HepG2 (cell line): ENCODE measurements at regions not wholly inside any gene's neighbourhood (a gene's known extent, or its start where the extent isn't known, plus 50 kb on each side); places are given as distances from the start of the nearest gene placed in this dataset.

Experiments
- ATAC-seq: fragments of 200-7000 bp; cut with Tn5 transposase; 3 replicates; pipeline ENCODE4 v1.9.1; 2020; ENCODE audit warnings: mild to moderate bottlenecking, moderate library complexity
- BruUV-seq: library from RNA; stranded (reverse); fragments of 400-500 nt; replicated peaks from 2 replicates; lab custom pipeline; 2021; lab: Mats Ljungman, UMichigan
- CTCF ChIA-PET: fragments of 300-600 bp; formaldehyde crosslinking; extraction: SDS; loops from one replicate; lab custom pipeline; 2021; ENCODE audit warnings: low total read pairs, inconsistent platforms, low intra/inter-chr PET ratio; lab: Yijun Ruan, JAX
- POLR2A ChIA-PET: fragments of 350-600 bp; sonication (Branson Sonifier 250); formaldehyde crosslinking; loops from one replicate; lab custom pipeline; 2020; ENCODE audit warnings: antibody characterized with exemption, inconsistent platforms; lab: Yijun Ruan, JAX
- DNase-seq: peaks from one replicate; pipeline ENCODE4 v3.0.0-alpha.2; 2015; ENCODE audit warnings: low spot score
- FAIRE-seq: peaks from 3 replicates; lab custom pipeline; 2011; peaks lifted over from hg19 to GRCh38; lab: Jason Lieb, UNC
- H2AFZ ChIP-seq: one replicate; pipeline ENCODE4 v1.6.1; 2011; ENCODE audit warnings: low read length, inconsistent platforms
- H3K27ac ChIP-seq: fragments of 300-600 bp; 3 replicates; pipeline ENCODE4 v1.8.0; 2011; ENCODE audit warnings: mixed run types, mild to moderate bottlenecking, mixed read lengths, low read length, inconsistent platforms; ENCODE audit not compliant: insufficient read depth; ENCODE audit errors: extremely low read length
- H3K27me3 ChIP-seq, 2 experiments: fragments of 200-600 bp in 1 of 2; 2 replicates in 1 of 2; 3 replicates in 1 of 2; pipeline versions ENCODE4 v1.6.0 to v1.8.0; 2011; ENCODE audit warnings: low read length in 2 of 2, mild to moderate bottlenecking in 2 of 2, moderate library complexity in 2 of 2, inconsistent platforms in 1 of 2; ENCODE audit not compliant: insufficient read depth in 2 of 2, control insufficient read depth in 1 of 2
- H3K36me3 ChIP-seq, 2 experiments: fragments of 200-600 bp in 1 of 2; replicated peaks in 1 of 2; 2 replicates in 1 of 2; 3 replicates in 1 of 2; pipeline versions ENCODE4 v1.5.1 to v1.8.0; 2011; ENCODE audit warnings: low read length in 2 of 2, inconsistent platforms in 1 of 2; ENCODE audit not compliant: insufficient read depth in 2 of 2, control insufficient read depth in 1 of 2
- H3K4me1 ChIP-seq: 2 replicates; pipeline ENCODE4 v1.5.1; 2012; ENCODE audit warnings: low read length, inconsistent platforms; ENCODE audit not compliant: insufficient read depth
- H3K4me2 ChIP-seq: 2 replicates; pipeline ENCODE4 v1.6.0; 2011; ENCODE audit warnings: low read depth, low read length, inconsistent platforms
- H3K4me3 ChIP-seq, 3 experiments: fragments of 200-600 bp in 1 of 3; sonication (generic), shearing (Covaris generic) in 1 of 3; replicated peaks in 1 of 3; 2 replicates each; pipeline ENCODE4 v1.5.1; 2011 to 2016; ENCODE audit warnings: low read length in 3 of 3, inconsistent platforms in 2 of 3, low read depth in 2 of 3, mild to moderate bottlenecking in 2 of 3, control low read depth in 1 of 3, mixed read lengths in 1 of 3; ENCODE audit not compliant: insufficient read depth in 1 of 3
- H3K79me2 ChIP-seq: one replicate; pipeline ENCODE4 v1.6.1; 2011; ENCODE audit warnings: low read length, inconsistent platforms; ENCODE audit not compliant: insufficient read depth
- H3K9ac ChIP-seq: 2 replicates; pipeline ENCODE4 v1.6.0; 2011; ENCODE audit warnings: mild to moderate bottlenecking, low read depth, low read length, inconsistent platforms; ENCODE audit not compliant: insufficient read depth
- H3K9me3 ChIP-seq: 2 replicates; pipeline ENCODE4 v1.5.1; 2012; ENCODE audit warnings: mild to moderate bottlenecking, low read length
- H4K20me1 ChIP-seq: 2 replicates; pipeline ENCODE4 v1.6.0; 2011; ENCODE audit warnings: inconsistent platforms, mild to moderate bottlenecking, low read length, moderate library complexity; ENCODE audit not compliant: insufficient read depth
- CCAR2 ChIP-seq: fragments of 200-400 bp; formaldehyde crosslinking; optimal IDR thresholded peaks from 2 replicates; pipeline ENCODE3; 2018; ENCODE audit warnings: low read depth, mild to moderate bottlenecking, low read length, moderate library complexity
- HOXA9 ChIP-seq: sonication (generic); formaldehyde crosslinking; IDR thresholded peaks from 2 replicates; pipeline ENCODE4 v1.8.1; 2022; ENCODE audit warnings: missing genetic modification reagents, mild to moderate bottlenecking, moderate library complexity, borderline replicate concordance
- KMT2A ChIP-seq: sonication (generic); formaldehyde crosslinking; IDR thresholded peaks from 2 replicates; pipeline ENCODE4 v1.4.0; 2020; ENCODE audit warnings: missing genetic modification reagents
- NR2C2 ChIP-seq: sonication (generic); formaldehyde crosslinking; IDR thresholded peaks from 2 replicates; pipeline ENCODE4 v1.4.0; 2020; ENCODE audit warnings: missing genetic modification reagents, mild to moderate bottlenecking, moderate library complexity, borderline replicate concordance
- ZNF136 ChIP-seq: sonication (generic); formaldehyde crosslinking; IDR thresholded peaks from 2 replicates; pipeline ENCODE4 v1.8.1; 2022; ENCODE audit warnings: low read depth, mild to moderate bottlenecking, moderate library complexity, missing genetic modification reagents
- ZNF513 ChIP-seq: sonication (generic); formaldehyde crosslinking; conservative IDR thresholded peaks from 2 replicates; pipeline ENCODE4 v1.5.0; 2020; ENCODE audit warnings: missing genetic modification reagents
- WGBS: methylation state at CpG from one replicate; pipeline ENCODE4 v1.1.6; 2017; ENCODE audit warnings: low lambda C conversion rate; 5-methylcytosine and 5-hydroxymethylcytosine counted together
- in situ Hi-C: cut with HindIII; loops from 2 replicates; pipeline ENCODE4 v1.10.0; 2017; ENCODE audit warnings: low pct_unique_long_range_greater_than_20kb; ENCODE audit not compliant: extremely low pct_ligation_motif_present
- intact Hi-C: fragments of 100-400 bp; cut with micrococcal nuclease; formaldehyde crosslinking; loops from one replicate; pipeline ENCODE4 v1.10.0; 2022; ENCODE audit not compliant: unreplicated experiment
- TF ChIP-seq, protein P1 (sequence below), 2 experiments: sonication (generic) in 1 of 2; formaldehyde crosslinking in 1 of 2; IDR thresholded peaks; 2 replicates each; pipeline versions ENCODE4 v1.6.1 to v1.9.0; 2014 to 2022; ENCODE audit warnings: antibody characterized with exemption in 1 of 2, borderline replicate concordance in 1 of 2, inconsistent platforms in 1 of 2, low read depth in 1 of 2, missing genetic modification reagents in 1 of 2

- TF ChIP-seq, protein P1, sequence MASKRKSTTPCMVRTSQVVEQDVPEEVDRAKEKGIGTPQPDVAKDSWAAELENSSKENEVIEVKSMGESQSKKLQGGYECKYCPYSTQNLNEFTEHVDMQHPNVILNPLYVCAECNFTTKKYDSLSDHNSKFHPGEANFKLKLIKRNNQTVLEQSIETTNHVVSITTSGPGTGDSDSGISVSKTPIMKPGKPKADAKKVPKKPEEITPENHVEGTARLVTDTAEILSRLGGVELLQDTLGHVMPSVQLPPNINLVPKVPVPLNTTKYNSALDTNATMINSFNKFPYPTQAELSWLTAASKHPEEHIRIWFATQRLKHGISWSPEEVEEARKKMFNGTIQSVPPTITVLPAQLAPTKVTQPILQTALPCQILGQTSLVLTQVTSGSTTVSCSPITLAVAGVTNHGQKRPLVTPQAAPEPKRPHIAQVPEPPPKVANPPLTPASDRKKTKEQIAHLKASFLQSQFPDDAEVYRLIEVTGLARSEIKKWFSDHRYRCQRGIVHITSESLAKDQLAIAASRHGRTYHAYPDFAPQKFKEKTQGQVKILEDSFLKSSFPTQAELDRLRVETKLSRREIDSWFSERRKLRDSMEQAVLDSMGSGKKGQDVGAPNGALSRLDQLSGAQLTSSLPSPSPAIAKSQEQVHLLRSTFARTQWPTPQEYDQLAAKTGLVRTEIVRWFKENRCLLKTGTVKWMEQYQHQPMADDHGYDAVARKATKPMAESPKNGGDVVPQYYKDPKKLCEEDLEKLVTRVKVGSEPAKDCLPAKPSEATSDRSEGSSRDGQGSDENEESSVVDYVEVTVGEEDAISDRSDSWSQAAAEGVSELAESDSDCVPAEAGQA (IDR thresholded peaks at IDR 0.05; ENCODE audit: low read depth): no peak
- TF ChIP-seq, protein P1 (CRISPR knock-in tag; IDR thresholded peaks at IDR 0.05; ENCODE audit: borderline replicate concordance): no peak
These were observed 454.1 kb downstream of the ATP23 start (continued) for GRCh38 chr12:58395470-58395869.

DNA sequence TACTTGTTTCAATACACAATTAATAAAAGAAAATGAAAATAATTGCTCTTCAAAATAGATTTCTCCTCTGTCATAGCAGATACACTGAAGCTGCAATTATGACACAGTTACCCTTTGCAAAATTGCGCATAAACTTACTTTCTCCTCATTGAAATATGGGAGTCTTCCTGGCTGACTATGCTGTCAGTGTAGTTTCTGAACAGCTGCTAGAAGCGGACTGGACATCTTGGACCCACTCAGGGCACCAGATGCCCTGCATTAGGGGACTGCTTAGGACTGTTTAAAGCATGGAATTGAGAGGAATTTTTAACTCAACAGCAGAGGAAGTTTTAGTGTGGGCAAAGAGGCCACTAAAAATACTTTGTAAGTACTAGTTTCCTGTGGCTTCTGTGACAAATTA is 454.9 kb downstream of the ATP23 start:
- CTCF ChIA-PET: no interaction called here
- Histone ChIP-seq H3K79me2 (no peaks in the 10 kb centered on the region), H3K27ac (no peak overlapping the region)
- TF ChIP-seq CCAR2 (no peak), ZNF513 (CRISPR knock-in tag) (no peak), KMT2A (CRISPR knock-in tag) (no peak), ZNF136 (CRISPR knock-in tag) (no peak), NR2C2 (no peak), HOXA9 (CRISPR knock-in tag) (no peak)
- TF ChIP-seq, all 625 proteins: peak for 0
- H3K36me3 ChIP-seq: no peaks in the 10 kb centered on the region
- no peaks in the 10 kb centered on the region for H3K9me3 ChIP-seq
- no TSS peak for BruUV-seq
- H3K4me1 ChIP-seq: no peaks in the 10 kb centered on the region
- H3K27me3 ChIP-seq: no peaks in the 10 kb centered on the region
- DNase-seq (no peak), FAIRE-seq (no peak), ATAC-seq (no peak)
- no peak overlapping the region for H3K4me3 ChIP-seq
- no peak overlapping the region for H2AFZ ChIP-seq
- H3K4me2 ChIP-seq: no peak overlapping the region
- in situ Hi-C loops (no loop called here), intact Hi-C loops (no loop called here)
- H3K9ac ChIP-seq: no peak overlapping the region
- POLR2A ChIA-PET: no interaction called here
- no peaks in the 10 kb centered on the region for H4K20me1 ChIP-seq
- 10% methylated on average over 2 of the region's 2 CpGs for WGBS
